HPDE6-E6E7 (cell line): ENCODE measurements at regions not wholly inside any gene's neighbourhood (a gene's known extent, or its start where the extent isn't known, plus 50 kb on each side); places are given as distances from the start of the nearest gene placed in this dataset.

Experiments used
- DNase-seq: peaks from one replicate; pipeline ENCODE4 v3.0.0; 2011; ENCODE audit warnings: missing footprints; ENCODE audit errors: extremely low spot score

GRCh38 chr6:121823437-121823851, 388.0 kb downstream of the GJA1 start:
- DNase-seq = no peak

- peak; percentile 82 for DNase-seq
These were observed 390.8 kb downstream of the GJA1 start for GRCh38 chr6:121826156-121826810.

GRCh38 chr6:121828146-121828886, 392.9 kb downstream of the GJA1 start:
- no peak for DNase-seq

- no peak for DNase-seq
These were observed 395.3 kb downstream of the GJA1 start for GRCh38 chr6:121830736-121831135.

GRCh38 chr6:121835662-121836061, 400.2 kb downstream of the GJA1 start:
- DNase-seq = no peak

GRCh38 chr6:121837545-121838229, 402.2 kb downstream of the GJA1 start:
- DNase-seq = no peak

GRCh38 chr6:121838842-121839241, 403.4 kb downstream of the GJA1 start:
- DNase-seq = peak; percentile 6

GRCh38 chr6:121839896-121840295, 404.4 kb downstream of the GJA1 start:
- no peak for DNase-seq

- DNase-seq = no peak
These were observed 409.5 kb downstream of the GJA1 start for GRCh38 chr6:121844898-121845297.

- no peak for DNase-seq
These were observed 412.5 kb downstream of the GJA1 start for GRCh38 chr6:121847806-121848522.

- no peak for DNase-seq
These were observed 413.2 kb downstream of the GJA1 start for GRCh38 chr6:121848523-121849255.

GRCh38 chr6:121849477-121849876, 414.0 kb downstream of the GJA1 start:
- DNase-seq = peak; percentile 72

GRCh38 chr6:121851056-121851455, 415.6 kb downstream of the GJA1 start:
- no peak for DNase-seq

- no peak for DNase-seq
These were observed 418.2 kb downstream of the GJA1 start for GRCh38 chr6:121853686-121854085.

- no peak for DNase-seq
These were observed 420.1 kb downstream of the GJA1 start for GRCh38 chr6:121855521-121855920.

- no peak for DNase-seq
These were observed 420.9 kb downstream of the GJA1 start for GRCh38 chr6:121856296-121856695.

GRCh38 chr6:121857551-121857950, 422.1 kb downstream of the GJA1 start:
- no peak for DNase-seq

GRCh38 chr6:121858310-121858709, 422.9 kb downstream of the GJA1 start:
- DNase-seq = no peak

GRCh38 chr6:121858986-121859385, 423.5 kb downstream of the GJA1 start:
- no peak for DNase-seq

GRCh38 chr6:121865811-121866210, 430.4 kb downstream of the GJA1 start:
- no peak for DNase-seq

GRCh38 chr6:121867095-121867494, 431.6 kb downstream of the GJA1 start:
- no peak for DNase-seq
